IMR-90 (cell line): ENCODE measurements at regions not wholly inside any gene's neighbourhood (a gene's known extent, or its start where the extent isn't known, plus 50 kb on each side); places are given as distances from the start of the nearest gene placed in this dataset.
"Not testable (repeated sequence)": the region's sequence is repeated elsewhere in the genome, so short reads cannot be mapped to it uniquely, and the experiment has no call there.

Experiments used
- CEBPB ChIP-seq: IDR thresholded peaks from 2 replicates; pipeline ENCODE4 v1.6.1; 2012; ENCODE audit warnings: low read depth, low read length, improper control_type of control experiment
- CTCF ChIP-seq: conservative IDR thresholded peaks from 2 replicates; pipeline ENCODE4 v1.5.1; 2012; ENCODE audit warnings: mild to moderate bottlenecking, low read depth, low read length, improper control_type of control experiment
- FOS ChIP-seq: fragments of 150-350 bp; IDR thresholded peaks from 2 replicates; pipeline ENCODE4 v1.6.1; 2016; ENCODE audit warnings: low read depth, low read length
- MAFK ChIP-seq: IDR thresholded peaks from 2 replicates; pipeline ENCODE4 v1.6.1; 2012; ENCODE audit warnings: low read depth, low read length, improper control_type of control experiment
- MXI1 ChIP-seq: IDR thresholded peaks from 2 replicates; pipeline ENCODE4 v1.6.1; 2012; ENCODE audit warnings: low read depth, mild to moderate bottlenecking, low read length, moderate library complexity, borderline replicate concordance
- NFE2L2 ChIP-seq: fragments of 150-350 bp; IDR thresholded peaks from 2 replicates; pipeline ENCODE4 v1.6.1; 2016; ENCODE audit warnings: low read depth, mild to moderate bottlenecking, low read length
- POLR2A ChIP-seq: IDR thresholded peaks from 2 replicates; pipeline ENCODE4 v1.6.1; 2012; ENCODE audit warnings: mild to moderate bottlenecking, low read depth, low read length
- RAD21 ChIP-seq: IDR thresholded peaks from 2 replicates; pipeline ENCODE4 v1.6.1; 2012; ENCODE audit warnings: low read length, improper control_type of control experiment
- RCOR1 ChIP-seq: IDR thresholded peaks from 2 replicates; pipeline ENCODE4 v1.6.1; 2012; ENCODE audit warnings: mild to moderate bottlenecking, low read length, improper control_type of control experiment; ENCODE audit not compliant: insufficient replicate concordance
- RFX5 ChIP-seq: IDR thresholded peaks from 2 replicates; pipeline ENCODE4 v1.8.0; 2012; ENCODE audit warnings: low read depth, mild to moderate bottlenecking, low read length, moderate library complexity
- SMC3 ChIP-seq: fragments of 150-350 bp; IDR thresholded peaks from 2 replicates; pipeline ENCODE4 v1.6.1; 2016; ENCODE audit warnings: low read depth, mild to moderate bottlenecking, antibody characterized with exemption, low read length, moderate library complexity

GRCh38 chrX:43311625-43312024, 344.5 kb upstream of the MAOA start:
- TF ChIP-seq CTCF, POLR2A, RFX5, SMC3, RAD21, NFE2L2, MAFK, CEBPB, RCOR1, FOS, MXI1: not testable (repeated sequence)
